ENCODE measurements at regions not wholly inside any gene's neighbourhood (a gene's known extent, or its start where the extent isn't known, plus 50 kb on each side); places are given as distances from the start of the nearest gene placed in this dataset.
"Not testable (repeated sequence)": the region's sequence is repeated elsewhere in the genome, so short reads cannot be mapped to it uniquely, and the experiment has no call there.

- not testable (repeated sequence) for TF ChIP-seq CTCF (IDR thresholded peaks at IDR 0.05); EZH2 (IDR thresholded peaks at IDR 0.05; ENCODE audit: borderline replicate concordance, insufficient read depth, low read depth, low read length, poor library complexity, severe bottlenecking)
Observed at GRCh38 chr7:46039813-46040212, 118.7 kb upstream of the IGFBP3 start.
